K562 (cell line): ENCODE measurements at regions not wholly inside any gene's neighbourhood (a gene's known extent, or its start where the extent isn't known, plus 50 kb on each side); places are given as distances from the start of the nearest gene placed in this dataset.

Source experiments
- CTCF ChIP-seq, 3 experiments: IDR thresholded peaks in 2 of 3; conservative IDR thresholded peaks in 1 of 3; 2 replicates each; pipeline ENCODE4 v1.5.1; 2011 to 2012; ENCODE audit warnings: low read length in 3 of 3, mild to moderate bottlenecking in 3 of 3, control low read depth in 2 of 3, improper control_type of control experiment in 1 of 3, inconsistent platforms in 1 of 3, low read depth in 1 of 3, mixed read lengths in 1 of 3, moderate library complexity in 1 of 3; ENCODE audit not compliant: insufficient read depth in 2 of 3
- SPI1 ChIP-seq: IDR thresholded peaks from 2 replicates; pipeline ENCODE4 v1.6.1; 2011; ENCODE audit warnings: low read depth, low read length, control low read depth, borderline replicate concordance
- ZNF121 ChIP-seq: sonication (generic); formaldehyde crosslinking; conservative IDR thresholded peaks from 2 replicates; pipeline ENCODE4 v1.8.0; 2022; ENCODE audit warnings: missing genetic modification reagents
- TF ChIP-seq, protein P1 (sequence below): fragments of 450-650 bp; IDR thresholded peaks from 2 replicates; pipeline ENCODE4 v1.6.1; 2016; ENCODE audit warnings: mild to moderate bottlenecking

DNA sequence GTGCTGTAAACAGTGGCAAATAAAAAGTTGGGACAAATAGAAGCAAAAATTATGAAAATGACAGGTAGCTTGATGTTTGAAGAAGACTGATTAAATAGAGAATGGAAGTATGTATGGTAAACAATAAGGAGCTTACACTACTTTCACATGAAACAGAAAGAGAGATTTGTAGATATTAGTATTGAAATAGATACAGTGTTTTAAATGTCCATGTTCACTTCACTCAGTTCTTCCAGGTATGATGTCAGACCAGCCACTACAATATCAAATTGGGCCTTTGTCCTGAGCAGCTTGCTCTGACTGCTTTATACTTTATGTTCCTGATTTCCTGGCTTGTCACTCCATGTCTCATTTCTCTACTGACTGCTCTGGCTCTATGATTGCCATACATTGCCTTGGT, 107.5 kb downstream of the CENPW start:
- no peak for TF ChIP-seq SPI1
- TF ChIP-seq CTCF (IDR thresholded peaks at IDR 0.05 in 2 of 3, conservative IDR thresholded peaks at IDR 0.05 in 1 of 3; ENCODE audit: insufficient read depth in 2 of 3, low read depth in 1 of 3, low read length in 3 of 3) = no peak
- no peak for TF ChIP-seq ZNF121 (CRISPR knock-in tag)
- TF ChIP-seq, protein P1, sequence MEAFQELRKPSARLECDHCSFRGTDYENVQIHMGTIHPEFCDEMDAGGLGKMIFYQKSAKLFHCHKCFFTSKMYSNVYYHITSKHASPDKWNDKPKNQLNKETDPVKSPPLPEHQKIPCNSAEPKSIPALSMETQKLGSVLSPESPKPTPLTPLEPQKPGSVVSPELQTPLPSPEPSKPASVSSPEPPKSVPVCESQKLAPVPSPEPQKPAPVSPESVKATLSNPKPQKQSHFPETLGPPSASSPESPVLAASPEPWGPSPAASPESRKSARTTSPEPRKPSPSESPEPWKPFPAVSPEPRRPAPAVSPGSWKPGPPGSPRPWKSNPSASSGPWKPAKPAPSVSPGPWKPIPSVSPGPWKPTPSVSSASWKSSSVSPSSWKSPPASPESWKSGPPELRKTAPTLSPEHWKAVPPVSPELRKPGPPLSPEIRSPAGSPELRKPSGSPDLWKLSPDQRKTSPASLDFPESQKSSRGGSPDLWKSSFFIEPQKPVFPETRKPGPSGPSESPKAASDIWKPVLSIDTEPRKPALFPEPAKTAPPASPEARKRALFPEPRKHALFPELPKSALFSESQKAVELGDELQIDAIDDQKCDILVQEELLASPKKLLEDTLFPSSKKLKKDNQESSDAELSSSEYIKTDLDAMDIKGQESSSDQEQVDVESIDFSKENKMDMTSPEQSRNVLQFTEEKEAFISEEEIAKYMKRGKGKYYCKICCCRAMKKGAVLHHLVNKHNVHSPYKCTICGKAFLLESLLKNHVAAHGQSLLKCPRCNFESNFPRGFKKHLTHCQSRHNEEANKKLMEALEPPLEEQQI = no peak
